CD14-positive monocyte (primary cell): ENCODE measurements at regions not wholly inside any gene's neighbourhood (a gene's known extent, or its start where the extent isn't known, plus 50 kb on each side); places are given as distances from the start of the nearest gene placed in this dataset.
"Not testable (repeated sequence)": the region's sequence is repeated elsewhere in the genome, so short reads cannot be mapped to it uniquely, and the experiment has no call there.

Source experiments
- DNase-seq, 3 donors: peaks; one replicate each; pipeline ENCODE4 v3.0.0-alpha.2; 2011 to 2022
- H2AFZ ChIP-seq: 2 replicates; pipeline ENCODE4 v1.6.0; 2012; ENCODE audit warnings: mild to moderate bottlenecking, low read depth, low read length, inconsistent platforms; ENCODE audit not compliant: insufficient read depth, poor library complexity, severe bottlenecking
- H3K27ac ChIP-seq, 2 donors: 1 replicate in 1 of 2; 2 replicates in 1 of 2; pipeline ENCODE4 v1.5.1; 2012 to 2013; ENCODE audit warnings: low read length in 2 of 2, control low read depth in 1 of 2, inconsistent platforms in 1 of 2, low read depth in 1 of 2, mild to moderate bottlenecking in 1 of 2
- H3K27me3 ChIP-seq, 2 donors: one replicate each; pipeline versions ENCODE4 v1.6.0 to v1.6.1; 2011 to 2013; ENCODE audit warnings: low read length in 2 of 2; ENCODE audit not compliant: control insufficient read depth in 2 of 2, insufficient read depth in 2 of 2
- H3K36me3 ChIP-seq, 2 donors: replicated peaks in 1 of 2; 1 replicate in 1 of 2; 2 replicates in 1 of 2; pipeline versions ENCODE4 v1.5.1 to v1.6.1; 2012 to 2013; ENCODE audit warnings: low read length in 2 of 2, control low read depth in 1 of 2, inconsistent platforms in 1 of 2, mild to moderate bottlenecking in 1 of 2; ENCODE audit not compliant: insufficient read depth in 2 of 2, control insufficient read depth in 1 of 2
- H3K4me1 ChIP-seq, 2 donors: 1 replicate in 1 of 2; 2 replicates in 1 of 2; pipeline versions ENCODE4 v1.5.1 to v1.6.1; 2012 to 2013; ENCODE audit warnings: low read length in 2 of 2, control low read depth in 1 of 2, inconsistent platforms in 1 of 2, mild to moderate bottlenecking in 1 of 2, moderate library complexity in 1 of 2; ENCODE audit not compliant: insufficient read depth in 2 of 2, control insufficient read depth in 1 of 2
- H3K4me2 ChIP-seq: replicated peaks from 2 replicates; pipeline ENCODE3; 2012; ENCODE audit warnings: low read length, moderate library complexity, mild to moderate bottlenecking; ENCODE audit not compliant: poor library complexity, severe bottlenecking; ENCODE audit errors: extremely low read depth
- H3K4me3 ChIP-seq, 3 experiments: fragments of 200-600 bp in 1 of 3; sonication (generic) in 1 of 3; replicated peaks in 1 of 3; 1 replicate in 2 of 3; 2 replicates in 1 of 3; pipeline ENCODE4 v1.5.1; 2011 to 2013; ENCODE audit warnings: low read length in 3 of 3, mild to moderate bottlenecking in 3 of 3, control low read depth in 2 of 3, low read depth in 2 of 3, inconsistent platforms in 1 of 3, moderate library complexity in 1 of 3
- H3K79me2 ChIP-seq: 2 replicates; pipeline ENCODE4 v1.6.0; 2012; ENCODE audit warnings: mild to moderate bottlenecking, control low read depth, inconsistent platforms, low read length, moderate library complexity; ENCODE audit not compliant: insufficient read depth
- H3K9ac ChIP-seq: 2 replicates; pipeline ENCODE4 v1.6.0; 2017; ENCODE audit warnings: low read length, mild to moderate bottlenecking; ENCODE audit not compliant: insufficient read depth, poor library complexity, severe bottlenecking
- H3K9me3 ChIP-seq, 2 donors: replicated peaks in 1 of 2; 1 replicate in 1 of 2; 2 replicates in 1 of 2; pipeline versions ENCODE4 v1.5.1 to v1.6.1; 2012 to 2013; ENCODE audit warnings: low read length in 2 of 2, control low read depth in 1 of 2; ENCODE audit not compliant: control insufficient read depth in 1 of 2, insufficient read depth in 1 of 2
- H4K20me1 ChIP-seq: 2 replicates; pipeline ENCODE4 v1.6.0; 2012; ENCODE audit warnings: mild to moderate bottlenecking, low read length, control low read depth, moderate library complexity; ENCODE audit not compliant: insufficient read depth
- H3K27ac Mint-ChIP-seq, 7 donors: one replicate each; pipeline ENCODE4 v1.8.0; 2020; ENCODE audit warnings: mild to moderate bottlenecking in 7 of 7, mixed read lengths in 7 of 7, moderate library complexity in 6 of 7, inconsistent platforms in 2 of 7
- H3K27me3 Mint-ChIP-seq, 3 donors: one replicate each; pipeline ENCODE4 v1.8.0; 2021 to 2022; ENCODE audit warnings: low read depth in 3 of 3, mild to moderate bottlenecking in 3 of 3, mixed read lengths in 3 of 3, moderate library complexity in 3 of 3, inconsistent platforms in 1 of 3
- H3K36me3 Mint-ChIP-seq, 2 donors: one replicate each; pipeline ENCODE4 v1.8.0; 2020; ENCODE audit warnings: mixed read lengths in 2 of 2, inconsistent platforms in 1 of 2, mild to moderate bottlenecking in 1 of 2
- H3K4me1 Mint-ChIP-seq: one replicate; pipeline ENCODE4 v1.8.0; 2020; ENCODE audit warnings: mild to moderate bottlenecking, mixed read lengths
- H3K4me3 Mint-ChIP-seq, 2 donors: one replicate each; pipeline ENCODE4 v1.8.0; 2020; ENCODE audit warnings: mild to moderate bottlenecking in 2 of 2, mixed read lengths in 2 of 2, moderate library complexity in 1 of 2
- H3K9me3 Mint-ChIP-seq, 7 donors: one replicate each; pipeline ENCODE4 v1.8.0; 2020 to 2022; ENCODE audit warnings: mixed read lengths in 7 of 7, mild to moderate bottlenecking in 6 of 7, moderate library complexity in 6 of 7, inconsistent platforms in 2 of 7
- WGBS: methylation state at CpG from one replicate; pipeline ENCODE4 v1.1.5; 2013; ENCODE audit warnings: missing lambda C conversion rate; ENCODE audit not compliant: insufficient coverage; 5-methylcytosine and 5-hydroxymethylcytosine counted together
- intact Hi-C, 2 donors: fragments of 100-400 bp; cut with micrococcal nuclease; formaldehyde crosslinking; loops; one replicate each; pipeline versions ENCODE4 v1.15.0 to v1.15.1; 2023
- TF ChIP-seq, protein P1 (sequence below): fragments of 200-600 bp; IDR thresholded peaks from one replicate; pipeline ENCODE4 v1.8.0; 2022; ENCODE audit warnings: antibody characterized with exemption, mild to moderate bottlenecking

GRCh38 chr6:66995669-66996068 lies 1288.6 kb upstream of the EYS start:
- intact Hi-C loops, result no loop called here
- H3K79me2 ChIP-seq, result no peaks in the 10 kb centered on the region
- H3K27me3 Mint-ChIP-seq, result peaks cover 0 to 3% (median 0%) of the 10 kb centered on the region in 3 donors
- H3K9me3 ChIP-seq, result peaks cover 3 to 13% of the 10 kb centered on the region in 2 donors
- no peak for DNase-seq
- H3K4me3 Mint-ChIP-seq, result no peak overlapping the region
- TF ChIP-seq, protein P1, sequence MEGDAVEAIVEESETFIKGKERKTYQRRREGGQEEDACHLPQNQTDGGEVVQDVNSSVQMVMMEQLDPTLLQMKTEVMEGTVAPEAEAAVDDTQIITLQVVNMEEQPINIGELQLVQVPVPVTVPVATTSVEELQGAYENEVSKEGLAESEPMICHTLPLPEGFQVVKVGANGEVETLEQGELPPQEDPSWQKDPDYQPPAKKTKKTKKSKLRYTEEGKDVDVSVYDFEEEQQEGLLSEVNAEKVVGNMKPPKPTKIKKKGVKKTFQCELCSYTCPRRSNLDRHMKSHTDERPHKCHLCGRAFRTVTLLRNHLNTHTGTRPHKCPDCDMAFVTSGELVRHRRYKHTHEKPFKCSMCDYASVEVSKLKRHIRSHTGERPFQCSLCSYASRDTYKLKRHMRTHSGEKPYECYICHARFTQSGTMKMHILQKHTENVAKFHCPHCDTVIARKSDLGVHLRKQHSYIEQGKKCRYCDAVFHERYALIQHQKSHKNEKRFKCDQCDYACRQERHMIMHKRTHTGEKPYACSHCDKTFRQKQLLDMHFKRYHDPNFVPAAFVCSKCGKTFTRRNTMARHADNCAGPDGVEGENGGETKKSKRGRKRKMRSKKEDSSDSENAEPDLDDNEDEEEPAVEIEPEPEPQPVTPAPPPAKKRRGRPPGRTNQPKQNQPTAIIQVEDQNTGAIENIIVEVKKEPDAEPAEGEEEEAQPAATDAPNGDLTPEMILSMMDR, result no peak
- H3K4me2 ChIP-seq, result no peak overlapping the region
- no peaks in the 10 kb centered on the region for H3K36me3 ChIP-seq
- H3K4me1 ChIP-seq, result no peaks in the 10 kb centered on the region
- WGBS, result no CpG with 5 or more reads among the region's 1 CpG
- no peak overlapping the region for H3K27ac Mint-ChIP-seq
- no peak overlapping the region for H2AFZ ChIP-seq
- H3K4me3 ChIP-seq, result no peak overlapping the region
- H3K4me1 Mint-ChIP-seq, result no peaks in the 10 kb centered on the region
- H3K27ac ChIP-seq, result no peak overlapping the region
- no peaks in the 10 kb centered on the region for H3K27me3 ChIP-seq
- no peaks in the 10 kb centered on the region for H4K20me1 ChIP-seq
- H3K9me3 Mint-ChIP-seq, result peaks cover 0 to 17% (median 8%) of the 10 kb centered on the region in 7 donors
- no peaks in the 10 kb centered on the region for H3K36me3 Mint-ChIP-seq
- H3K9ac ChIP-seq, result no peak overlapping the region

DNA sequence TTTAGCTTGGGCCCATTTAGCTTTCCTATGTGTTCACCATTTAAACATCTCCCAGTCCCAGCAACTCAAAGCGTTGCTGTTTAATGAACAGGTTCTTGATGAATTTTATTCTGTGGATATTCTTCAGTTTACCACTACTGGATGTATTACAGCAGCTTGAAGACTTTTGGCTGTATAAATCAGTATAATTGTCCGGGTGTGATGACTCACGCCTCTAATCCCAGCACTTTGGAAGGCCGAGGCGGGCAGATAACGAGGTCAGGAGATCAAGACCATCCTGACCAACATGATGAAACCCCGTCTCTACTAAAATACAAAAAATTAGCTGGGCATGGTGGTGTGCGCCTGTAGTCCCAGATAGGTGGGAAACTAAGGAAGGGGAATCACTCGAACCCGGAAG lies 1286.7 kb upstream of the EYS start:
- H3K4me2 ChIP-seq, H3K4me1 Mint-ChIP-seq, H3K9ac ChIP-seq, H3K36me3 Mint-ChIP-seq, H2AFZ ChIP-seq, H4K20me1 ChIP-seq, H3K27me3 Mint-ChIP-seq, DNase-seq, H3K27me3 ChIP-seq, H3K36me3 ChIP-seq, H3K79me2 ChIP-seq, intact Hi-C loops, H3K27ac ChIP-seq, H3K4me1 ChIP-seq, H3K4me3 ChIP-seq, H3K4me3 Mint-ChIP-seq: not testable (repeated sequence)
- peaks cover 7 to 12% of the 10 kb centered on the region in 2 donors for H3K9me3 ChIP-seq
- Mint-ChIP-seq H3K27ac (peak overlapping the region in 1 of 7 donors; percentile 35), H3K9me3 (peaks cover 0 to 14% (median 9%) of the 10 kb centered on the region in 7 donors)
- WGBS, result no CpG with 5 or more reads among the region's 10 CpGs
